ENCODE measurements at regions not wholly inside any gene's neighbourhood (a gene's known extent, or its start where the extent isn't known, plus 50 kb on each side); places are given as distances from the start of the nearest gene placed in this dataset.

GRCh38 chr5:63596254-63596653 lies 366.0 kb downstream of the HTR1A start:
- TF ChIP-seq POLR2A (IDR thresholded peaks at IDR 0.05) (no peak), CTCF (IDR thresholded peaks at IDR 0.05) (no peak)
